Skin epidermis (tissue), 12 donors: ENCODE measurements at regions not wholly inside any gene's neighbourhood (a gene's known extent, or its start where the extent isn't known, plus 50 kb on each side); places are given as distances from the start of the nearest gene placed in this dataset.
A peak's percentile ranks its signal among the peaks of the same experiment; 100 is the strongest.
"Not testable (repeated sequence)": the region's sequence is repeated elsewhere in the genome, so short reads cannot be mapped to it uniquely, and the experiment has no call there.

ENCODE experiments used
- H3K27ac ChIP-seq, 21 experiments: fragments of 200-600 bp; sonication (generic) in 11 of 21; one replicate each; pipeline ENCODE4 v1.5.0; 2020; ENCODE audit warnings: mild to moderate bottlenecking in 3 of 21, inconsistent platforms in 2 of 21, moderate library complexity in 2 of 21
- H3K4me3 ChIP-seq, 7 experiments: fragments of 200-600 bp; sonication (generic) in 2 of 7; one replicate each; pipeline ENCODE4 v1.5.0; 2020; ENCODE audit warnings: inconsistent platforms in 2 of 7, mild to moderate bottlenecking in 2 of 7, moderate library complexity in 1 of 7

DNA sequence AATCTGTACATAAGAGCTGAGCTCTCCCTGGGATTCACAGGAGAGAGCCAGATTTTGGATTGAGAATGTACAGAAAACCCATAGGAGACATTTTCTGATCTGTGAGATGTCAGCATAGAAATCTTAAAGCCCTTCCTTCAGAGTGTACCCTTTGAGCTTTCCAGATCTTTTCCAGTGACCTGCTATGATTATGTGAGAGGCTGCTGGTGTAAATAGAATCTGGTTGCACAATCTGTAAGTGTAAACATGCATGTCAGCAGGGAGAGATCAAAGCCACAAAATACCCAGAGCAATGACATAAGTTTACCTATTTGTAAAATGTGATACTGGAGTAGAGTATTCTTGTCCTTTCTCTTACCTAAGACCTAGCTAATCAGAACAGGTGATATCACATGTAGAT lies 471.9 kb downstream of the FOXD4L5 start:
- not testable (repeated sequence) for H3K27ac ChIP-seq, H3K4me3 ChIP-seq

DNA sequence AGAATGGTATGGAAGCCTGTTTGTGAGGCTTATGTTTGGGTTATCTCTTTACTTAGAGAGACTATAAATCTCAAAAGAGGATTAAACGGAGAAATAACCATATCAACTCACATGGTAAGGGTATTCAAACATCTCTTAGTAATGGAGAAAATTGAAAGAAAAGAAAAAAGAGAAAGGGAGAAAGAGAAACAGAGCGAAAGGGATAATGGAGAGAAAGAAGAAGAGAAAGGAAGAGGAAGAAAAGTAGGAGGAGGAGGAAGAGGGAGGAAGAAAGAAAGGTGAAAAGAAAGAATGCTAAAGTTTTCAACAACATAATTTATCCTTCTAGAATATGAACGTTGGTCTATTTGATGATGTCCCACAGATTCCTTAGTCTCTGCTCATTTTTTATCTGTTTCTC lies 506.3 kb downstream of the FOXD4L5 start:
- H3K27ac ChIP-seq, result not testable (repeated sequence)

DNA sequence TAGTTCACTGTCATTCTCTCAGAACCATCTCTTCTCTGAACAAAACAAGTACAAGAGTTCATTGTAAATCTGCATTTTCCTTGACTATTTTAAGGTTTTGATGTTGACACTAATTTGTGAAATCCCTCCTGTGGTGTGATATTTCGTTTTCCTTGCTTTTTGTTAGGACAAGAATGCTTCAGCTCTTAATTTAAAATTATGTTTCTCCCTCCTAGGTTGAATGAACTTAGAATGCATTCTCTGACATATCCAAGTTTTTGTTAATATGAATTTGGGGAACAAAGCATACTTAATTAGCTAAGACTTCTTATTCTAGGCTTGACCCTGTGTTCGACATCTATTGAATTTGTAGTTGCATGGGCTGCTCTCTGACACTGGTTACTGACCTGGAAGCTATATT lies 508.7 kb downstream of the FOXD4L5 start:
- H3K4me3 ChIP-seq, H3K27ac ChIP-seq: not testable (repeated sequence)

More for the DNA sequence above, 506.3 kb downstream of the FOXD4L5 start:
- not testable (repeated sequence) for H3K4me3 ChIP-seq

DNA sequence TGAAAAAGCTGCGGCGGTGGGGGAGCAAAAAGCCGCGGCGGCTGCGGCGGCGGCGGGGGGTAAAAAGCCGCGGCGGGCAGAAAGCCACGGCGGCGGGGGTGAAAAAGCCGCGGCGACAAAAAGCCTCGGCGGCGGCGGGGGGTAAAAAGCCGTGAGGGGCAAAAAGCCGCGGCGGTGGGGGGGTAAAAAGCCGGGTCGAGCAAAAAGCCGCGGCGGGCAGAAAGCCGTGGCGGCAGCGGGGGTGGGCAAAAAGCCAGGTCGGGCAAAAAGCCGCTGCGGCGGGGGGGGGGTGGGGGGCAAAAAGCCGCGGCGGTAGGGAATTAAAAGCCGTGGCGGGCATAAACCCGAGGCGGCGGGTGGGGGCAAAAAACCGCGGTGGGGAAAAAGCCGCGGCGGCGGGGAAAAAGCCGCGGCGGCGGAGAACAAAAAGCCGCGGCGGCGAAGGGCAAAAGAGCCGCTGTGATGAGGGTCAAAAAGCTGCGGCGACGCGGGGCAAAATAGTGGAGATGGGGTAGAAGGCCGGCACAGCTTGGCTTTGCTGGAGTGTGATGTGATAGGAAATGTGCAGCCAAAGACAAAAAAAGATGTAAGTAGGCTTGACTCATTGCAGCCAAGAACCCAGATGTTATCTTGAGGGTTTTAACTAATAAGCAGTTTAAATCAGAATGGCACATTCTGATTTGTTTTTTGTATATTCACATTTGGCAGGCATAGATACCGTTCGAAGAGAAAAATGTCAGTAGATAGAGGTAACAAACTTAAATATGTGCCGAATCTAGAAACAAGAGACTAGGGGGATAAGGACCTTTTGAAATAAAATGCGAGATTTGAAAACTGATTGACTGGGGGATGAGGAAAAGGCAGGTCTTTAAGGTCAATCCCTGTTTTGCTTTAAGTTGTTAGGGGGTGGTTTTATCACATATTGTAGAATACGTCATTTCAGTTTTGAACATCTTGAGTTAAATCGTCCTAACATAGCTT lies 509.9 kb downstream of the FOXD4L5 start:
- H3K27ac ChIP-seq, result not testable (repeated sequence)
- H3K4me3 ChIP-seq, result peak overlapping the region in 5 of 7 experiments; percentile 25 to 43 (median 29)

DNA sequence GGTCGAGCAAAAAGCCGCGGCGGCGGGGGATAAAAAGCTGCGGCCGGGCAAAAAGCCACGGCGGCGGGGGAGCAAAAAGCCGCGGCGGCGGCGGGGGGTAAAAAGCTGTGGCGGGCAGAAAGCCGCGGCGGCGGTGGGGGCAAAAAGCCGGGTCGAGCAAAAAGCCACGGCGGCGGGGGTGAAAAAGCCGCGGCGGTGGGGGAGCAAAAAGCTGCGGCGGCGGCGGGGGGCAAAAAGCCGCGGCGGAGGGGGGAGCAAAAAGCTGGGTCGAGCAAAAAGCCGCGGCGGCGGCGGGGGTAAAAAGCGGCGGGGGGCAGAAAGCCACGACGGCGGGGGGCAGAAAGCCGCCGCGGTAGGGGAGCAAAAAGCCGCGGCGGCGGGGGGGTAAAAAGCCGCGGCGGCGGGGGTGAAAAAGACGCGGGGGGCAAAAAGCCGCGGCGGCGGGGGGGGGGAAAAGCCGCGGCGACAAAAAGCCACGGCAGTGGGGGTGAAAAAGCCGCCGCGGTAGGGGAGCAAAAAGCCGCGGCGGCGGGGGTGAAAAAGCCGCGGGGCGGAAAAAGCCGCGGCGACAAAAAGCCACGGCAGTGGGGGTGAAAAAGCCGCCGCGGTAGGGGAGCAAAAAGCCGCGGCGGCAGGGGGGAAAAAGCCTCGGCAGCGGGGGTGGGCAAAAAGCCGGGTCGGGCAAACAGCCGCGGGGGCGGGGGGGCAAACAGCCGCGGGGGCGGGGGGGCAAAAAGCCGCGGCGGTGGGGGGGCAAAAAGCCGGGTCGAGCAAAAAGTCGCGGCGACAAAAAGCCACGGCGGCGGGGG lies 510.8 kb downstream of the FOXD4L5 start:
- not testable (repeated sequence) for H3K27ac ChIP-seq
- peak overlapping the region in 5 of 7 experiments; percentile 25 to 43 (median 29) for H3K4me3 ChIP-seq

DNA sequence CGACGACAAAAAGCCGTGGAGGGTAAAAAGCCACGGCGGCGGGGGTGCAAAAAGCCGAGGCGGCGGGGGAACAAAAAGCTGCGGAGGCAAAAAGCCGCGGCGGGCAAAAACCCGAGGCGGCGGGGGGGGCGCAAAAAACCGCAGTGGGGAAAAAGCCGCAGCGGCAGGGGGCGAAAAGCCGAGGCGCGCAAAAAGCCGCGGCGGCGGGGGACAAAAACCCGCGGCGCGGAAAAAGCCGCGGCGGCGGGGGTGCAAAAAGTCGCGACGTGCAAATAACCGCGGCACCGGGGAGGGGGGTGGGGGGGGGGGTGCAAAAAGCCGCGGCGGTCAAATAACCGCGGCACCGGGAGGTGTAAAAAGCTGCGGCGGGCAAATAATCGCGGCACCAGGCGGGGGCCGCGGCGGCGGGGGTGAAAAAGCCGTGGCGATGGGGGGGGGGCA lies 511.5 kb downstream of the FOXD4L5 start:
- Histone ChIP-seq H3K27ac (no peak overlapping the region), H3K4me3 (peak overlapping the region in 5 of 7 experiments; percentile 25 to 43 (median 29))

DNA sequence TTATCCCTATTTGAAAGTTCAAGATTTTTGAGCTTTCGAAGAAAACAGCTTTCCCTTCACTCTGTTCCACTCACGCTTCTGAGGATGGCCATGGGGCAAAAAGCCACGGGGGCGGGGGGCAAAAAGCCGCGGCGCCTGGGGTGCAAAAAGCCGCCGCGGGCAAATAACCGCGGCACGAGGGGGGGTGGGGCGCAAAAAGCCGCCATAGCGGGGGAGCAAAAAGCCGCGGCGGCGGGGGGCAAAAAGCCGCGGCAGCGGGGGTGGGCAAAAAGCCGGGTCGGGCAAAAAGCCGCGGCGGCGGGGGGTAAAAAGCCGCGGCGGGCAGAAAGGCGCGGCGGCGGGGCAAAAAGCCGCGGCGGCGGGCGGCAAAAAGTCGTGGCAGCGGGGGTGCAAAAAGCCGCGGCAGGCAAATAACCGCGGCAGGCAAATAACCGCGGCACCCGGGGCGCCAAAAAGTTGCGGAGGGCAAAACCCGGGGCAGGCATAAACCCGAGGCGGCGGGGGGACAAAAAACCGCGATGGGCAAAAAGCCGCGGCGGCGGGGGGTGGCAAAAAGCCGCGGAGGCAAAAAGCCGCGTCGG lies 512.2 kb downstream of the FOXD4L5 start:
- not testable (repeated sequence) for H3K27ac ChIP-seq
- H3K4me3 ChIP-seq, result peak overlapping the region in 4 of 7 experiments; percentile 11 to 43 (median 24)

DNA sequence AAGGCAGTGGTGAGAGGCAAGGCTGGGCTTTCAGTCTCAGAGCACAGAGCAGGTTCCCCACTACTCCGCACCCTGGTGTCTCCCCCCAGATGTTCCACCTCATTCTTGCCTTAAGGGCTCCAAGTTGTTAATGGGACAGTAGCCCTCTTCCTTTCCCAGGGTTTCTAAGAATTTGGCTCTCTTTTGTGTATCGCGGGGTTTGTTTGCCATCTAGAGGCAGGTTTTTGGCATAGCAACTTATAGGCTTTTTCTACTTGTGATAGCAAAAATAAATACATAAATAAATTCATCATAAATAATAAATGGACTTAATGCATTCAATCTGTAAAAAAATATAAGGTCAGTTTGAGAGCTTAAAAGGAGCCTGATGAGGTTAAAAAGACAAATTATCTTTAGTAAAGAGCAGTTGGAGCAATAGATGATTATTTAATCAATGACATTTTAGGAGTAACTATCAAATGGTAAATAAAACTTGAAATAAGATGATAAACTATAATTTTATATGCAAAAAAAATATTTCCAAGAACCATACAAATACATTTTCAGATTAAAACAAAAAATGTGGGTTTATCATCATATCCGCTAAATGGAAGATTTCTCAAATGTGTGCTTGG lies 512.8 kb downstream of the FOXD4L5 start:
- H3K27ac ChIP-seq, H3K4me3 ChIP-seq: not testable (repeated sequence)
